DOHH2 (cell line): ENCODE measurements at regions not wholly inside any gene's neighbourhood (a gene's known extent, or its start where the extent isn't known, plus 50 kb on each side); places are given as distances from the start of the nearest gene placed in this dataset.

ENCODE experiments used
- EZH2phosphoT487 ChIP-seq: fragments of 200-600 bp; sonication (generic); IDR thresholded peaks from 2 replicates; pipeline ENCODE4 v1.6.1; 2017; ENCODE audit warnings: borderline replicate concordance, mild to moderate bottlenecking, antibody characterized with exemption, low read length, moderate library complexity, mixed read lengths
- TF ChIP-seq, protein P1 (sequence below): fragments of 200-600 bp; sonication (generic); IDR thresholded peaks from one replicate; pipeline ENCODE4 v1.5.1; 2014; ENCODE audit warnings: antibody characterized with exemption, mild to moderate bottlenecking, low read depth, low read length; ENCODE audit not compliant: poor library complexity, severe bottlenecking

DNA sequence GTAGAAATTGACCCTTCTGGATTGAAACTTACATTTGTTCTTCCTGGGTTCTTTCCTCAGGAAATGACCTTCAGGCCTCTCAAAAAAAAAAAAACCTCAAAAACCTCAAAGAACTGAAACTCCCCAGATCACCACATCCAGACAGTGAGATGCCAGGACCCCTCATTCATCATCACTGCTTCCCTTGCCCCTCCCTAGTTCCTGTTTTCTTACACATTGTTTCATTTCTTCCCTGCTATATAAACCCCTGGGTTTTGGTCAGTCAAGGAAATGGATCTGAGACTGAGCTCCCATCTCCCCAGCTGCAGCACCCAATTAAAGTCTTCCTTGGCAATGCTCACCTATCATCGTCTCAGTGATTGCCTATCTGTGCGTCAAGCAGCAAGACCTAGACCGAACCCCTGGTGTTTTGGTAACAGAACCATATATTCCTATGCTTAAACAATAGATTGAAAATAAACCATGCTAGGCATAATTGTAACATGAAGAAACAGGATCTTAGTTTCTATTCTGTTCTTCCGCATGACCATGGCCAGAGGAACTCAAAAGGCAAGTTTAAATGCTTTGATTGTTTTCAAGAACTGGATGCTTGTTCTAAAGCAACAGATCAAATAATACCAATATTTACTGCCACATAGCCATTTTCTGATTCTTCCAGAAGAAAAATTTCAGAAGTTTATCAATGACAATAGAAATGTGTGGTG is 108.0 kb upstream of the MAX start:
- TF ChIP-seq, protein P1, sequence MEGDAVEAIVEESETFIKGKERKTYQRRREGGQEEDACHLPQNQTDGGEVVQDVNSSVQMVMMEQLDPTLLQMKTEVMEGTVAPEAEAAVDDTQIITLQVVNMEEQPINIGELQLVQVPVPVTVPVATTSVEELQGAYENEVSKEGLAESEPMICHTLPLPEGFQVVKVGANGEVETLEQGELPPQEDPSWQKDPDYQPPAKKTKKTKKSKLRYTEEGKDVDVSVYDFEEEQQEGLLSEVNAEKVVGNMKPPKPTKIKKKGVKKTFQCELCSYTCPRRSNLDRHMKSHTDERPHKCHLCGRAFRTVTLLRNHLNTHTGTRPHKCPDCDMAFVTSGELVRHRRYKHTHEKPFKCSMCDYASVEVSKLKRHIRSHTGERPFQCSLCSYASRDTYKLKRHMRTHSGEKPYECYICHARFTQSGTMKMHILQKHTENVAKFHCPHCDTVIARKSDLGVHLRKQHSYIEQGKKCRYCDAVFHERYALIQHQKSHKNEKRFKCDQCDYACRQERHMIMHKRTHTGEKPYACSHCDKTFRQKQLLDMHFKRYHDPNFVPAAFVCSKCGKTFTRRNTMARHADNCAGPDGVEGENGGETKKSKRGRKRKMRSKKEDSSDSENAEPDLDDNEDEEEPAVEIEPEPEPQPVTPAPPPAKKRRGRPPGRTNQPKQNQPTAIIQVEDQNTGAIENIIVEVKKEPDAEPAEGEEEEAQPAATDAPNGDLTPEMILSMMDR, result no peak
- no peak for TF ChIP-seq EZH2phosphoT487
